GM12878 (cell line): ENCODE measurements at regions not wholly inside any gene's neighbourhood (a gene's known extent, or its start where the extent isn't known, plus 50 kb on each side); places are given as distances from the start of the nearest gene placed in this dataset.

Source experiments
- ATAC-seq: fragments of 200-7000 bp; cut with Tn5 transposase; 3 replicates; pipeline ENCODE4 v1.9.1; 2020; ENCODE audit warnings: mild to moderate bottlenecking, moderate library complexity
- BruUV-seq: library from RNA; stranded (reverse); fragments of 400-500 nt; replicated peaks from 2 replicates; lab custom pipeline; 2021; lab: Mats Ljungman, UMichigan
- CTCF ChIA-PET: fragments of 300-600 bp; sonication (Branson Sonifier 250); formaldehyde crosslinking; extraction: SDS; loops from one replicate; lab custom pipeline; 2021; ENCODE audit warnings: inconsistent platforms; lab: Yijun Ruan, JAX
- POLR2A ChIA-PET: fragments of 350-600 bp; formaldehyde crosslinking; extraction: SDS; loops from one replicate; lab custom pipeline; 2021; ENCODE audit warnings: inconsistent platforms; lab: Charles Lee
- RAD21 ChIA-PET: fragments of 300-600 bp; sonication (Branson Sonifier 250); formaldehyde crosslinking; loops from one replicate; lab custom pipeline; 2023; ENCODE audit warnings: antibody characterized with exemption; ENCODE audit not compliant: unreplicated experiment; lab: Charles Lee
- SMC1A ChIA-PET: fragments of 300-600 bp; sonication (Branson Sonifier 250); formaldehyde crosslinking; loops from one replicate; lab custom pipeline; 2023; ENCODE audit not compliant: unreplicated experiment, uncharacterized antibody; lab: Charles Lee
- DNase-seq: peaks from one replicate; pipeline ENCODE4 v3.0.0-alpha.2; 2011; ENCODE audit warnings: low read depth, low spot score
- FAIRE-seq: peaks from 3 replicates; lab custom pipeline; 2011; peaks lifted over from hg19 to GRCh38; lab: Jason Lieb, UNC
- H2AFZ ChIP-seq: 2 replicates; pipeline ENCODE4 v1.6.0; 2011; ENCODE audit warnings: low read depth, low read length, control low read depth; ENCODE audit not compliant: control insufficient read depth
- H3K27ac ChIP-seq: 2 replicates; pipeline ENCODE4 v1.5.1; 2011; ENCODE audit warnings: control low read depth; ENCODE audit not compliant: control insufficient read depth, insufficient read depth
- H3K27me3 ChIP-seq, 2 experiments: replicated peaks in 1 of 2; 2 replicates each; pipeline versions ENCODE4 v1.6.0 to v1.6.1; 2011; ENCODE audit warnings: low read length in 1 of 2; ENCODE audit not compliant: control insufficient read depth in 2 of 2, insufficient read depth in 2 of 2
- H3K36me3 ChIP-seq, 2 experiments: 2 replicates each; pipeline ENCODE4 v1.5.1; 2011; ENCODE audit warnings: low read length in 1 of 2; ENCODE audit not compliant: control insufficient read depth in 2 of 2, insufficient read depth in 2 of 2
- H3K4me1 ChIP-seq: 2 replicates; pipeline ENCODE4 v1.6.1; 2011; ENCODE audit warnings: mild to moderate bottlenecking, low read length, moderate library complexity, mixed read lengths; ENCODE audit not compliant: control insufficient read depth, insufficient read depth
- H3K4me2 ChIP-seq: 2 replicates; pipeline ENCODE4 v1.6.0; 2011; ENCODE audit warnings: control low read depth; ENCODE audit not compliant: control insufficient read depth, insufficient read depth
- H3K4me3 ChIP-seq: fragments of 200-600 bp; sonication (generic); 2 replicates; pipeline ENCODE4 v1.5.1; 2016
- H3K79me2 ChIP-seq: 2 replicates; pipeline ENCODE4 v1.6.0; 2011; ENCODE audit warnings: low read length; ENCODE audit not compliant: control insufficient read depth, insufficient read depth
- H3K9ac ChIP-seq: 2 replicates; pipeline ENCODE4 v1.8.0; 2011; ENCODE audit warnings: low read length, control low read depth, mixed read lengths; ENCODE audit not compliant: control insufficient read depth, insufficient read depth
- H3K9me3 ChIP-seq: replicated peaks from 3 replicates; pipeline ENCODE4 v1.5.1; 2011; ENCODE audit warnings: mild to moderate bottlenecking, low read length; ENCODE audit not compliant: control insufficient read depth, insufficient read depth
- H4K20me1 ChIP-seq: 2 replicates; pipeline ENCODE4 v1.6.0; 2011; ENCODE audit not compliant: control insufficient read depth, insufficient read depth
- ATF2 ChIP-seq: IDR thresholded peaks from 2 replicates; pipeline ENCODE4 v1.6.1; 2012; ENCODE audit warnings: low read length, inconsistent platforms
- BCLAF1 ChIP-seq: fragments of 450-650 bp; IDR thresholded peaks from 2 replicates; pipeline ENCODE4 v1.6.1; 2017; ENCODE audit warnings: antibody characterized with exemption, mild to moderate bottlenecking, moderate library complexity
- CHD2 ChIP-seq: IDR thresholded peaks from 2 replicates; pipeline ENCODE4 v1.6.1; 2011; ENCODE audit warnings: low read depth, low read length, improper control_type of control experiment, borderline replicate concordance
- EGR1 ChIP-seq, 2 experiments: IDR thresholded peaks; 1 replicate in 1 of 2; 2 replicates in 1 of 2; pipeline ENCODE4 v1.6.1; 2011 to 2012; ENCODE audit warnings: low read depth in 2 of 2, low read length in 2 of 2, borderline replicate concordance in 1 of 2, mild to moderate bottlenecking in 1 of 2, moderate library complexity in 1 of 2
- REST ChIP-seq: IDR thresholded peaks from 2 replicates; pipeline ENCODE4 v1.6.1; 2012; ENCODE audit warnings: mild to moderate bottlenecking, low read depth, low read length
- WGBS: methylation state at CpG from one replicate; pipeline ENCODE4 v1.1.6; 2016; ENCODE audit warnings: low lambda C conversion rate; ENCODE audit not compliant: insufficient replicate concordance, insufficient coverage; ENCODE audit errors: missing lambda C conversion rate; 5-methylcytosine and 5-hydroxymethylcytosine counted together
- in situ Hi-C: fragments of 300-500 bp; cut with MboI; formaldehyde crosslinking; loops from 9 replicates; pipeline ENCODE4 v1.14.3; 2018; ENCODE audit warnings: mixed read lengths
- intact Hi-C: fragments of 100-400 bp; cut with micrococcal nuclease; formaldehyde crosslinking; loops from one replicate; pipeline ENCODE4 v1.14.2; 2022; ENCODE audit not compliant: unreplicated experiment

- TF ChIP-seq ATF2, result no peak
- TF ChIP-seq CHD2, result no peak
- TF ChIP-seq REST, result no peak
- TF ChIP-seq EGR1 (IDR thresholded peaks at IDR 0.05; ENCODE audit: borderline replicate concordance in 1 of 2, low read depth in 2 of 2, low read length in 2 of 2), result no peak
Observed at GRCh38 chr2:219918944-219919343, 291.5 kb downstream of the SLC4A3 start (continued).

- ATAC-seq (no peak), FAIRE-seq (no peak), DNase-seq (no peak)
- ChIA-PET CTCF (no interaction called here), RAD21 (no interaction called here), POLR2A (no interaction called here), SMC1A (interaction anchor here (1.3 kb wide), 1 partner anchor 7 kb away, joined by 3 read pairs; no protein-coding TSS in a partner anchor)
- no TSS peak for BruUV-seq
- Histone ChIP-seq H3K79me2 (no peaks in the 10 kb centered on the region), H3K27ac (no peak overlapping the region), H3K36me3 (no peaks in the 10 kb centered on the region), H2AFZ (no peak overlapping the region), H3K9me3 (no peaks in the 10 kb centered on the region), H3K4me3 (no peak overlapping the region), H3K4me2 (no peak overlapping the region), H4K20me1 (no peaks in the 10 kb centered on the region), H3K4me1 (no peaks in the 10 kb centered on the region), H3K27me3 (no peaks in the 10 kb centered on the region), H3K9ac (no peak overlapping the region)
- intact Hi-C loops (no loop called here), in situ Hi-C loops (no loop called here)
- no peak for TF ChIP-seq BCLAF1
- 76% methylated on average over 4 of the region's 4 CpGs for WGBS
Observed at GRCh38 chr2:219919506-219919905, 292.1 kb downstream of the SLC4A3 start.
